Activated T-helper 1 cell treated with anti-CD3 and anti-CD28 coated beads, Interleukin-12 subunit alpha, Interleukin-12 subunit beta, Interleukin-2, Interleukin-4 antibody, amounts not matched to agents 30 ng/mL and 10 ng/mL and 1 ng/mL, durations not matched to agents 14 hours and 24 hours and 36 hours (primary cell): ENCODE measurements at regions not wholly inside any gene's neighbourhood (a gene's known extent, or its start where the extent isn't known, plus 50 kb on each side); places are given as distances from the start of the nearest gene placed in this dataset.
"Not testable (repeated sequence)": the region's sequence is repeated elsewhere in the genome, so short reads cannot be mapped to it uniquely, and the experiment has no call there.

ENCODE experiments used
- DNase-seq: peaks from one replicate; pipeline ENCODE4 v3.0.0; 2021; ENCODE audit warnings: low spot score
- H3K27ac Mint-ChIP-seq: one replicate; pipeline ENCODE4 v1.8.0; 2021; ENCODE audit warnings: mild to moderate bottlenecking, mixed read lengths
- H3K27me3 Mint-ChIP-seq: one replicate; pipeline ENCODE4 v1.8.0; 2022; ENCODE audit warnings: mild to moderate bottlenecking, moderate library complexity, mixed read lengths; ENCODE audit not compliant: insufficient read depth
- H3K36me3 Mint-ChIP-seq: one replicate; pipeline ENCODE4 v1.8.0; 2021; ENCODE audit warnings: low read depth, mixed read lengths
- H3K4me1 Mint-ChIP-seq: one replicate; pipeline ENCODE4 v1.8.0; 2021; ENCODE audit warnings: low read depth, mixed read lengths
- H3K4me3 Mint-ChIP-seq: one replicate; pipeline ENCODE4 v1.8.0; 2021; ENCODE audit warnings: mild to moderate bottlenecking, moderate library complexity, mixed read lengths
- H3K9me3 Mint-ChIP-seq: one replicate; pipeline ENCODE4 v1.8.0; 2021; ENCODE audit warnings: mixed read lengths
- intact Hi-C: fragments of 100-400 bp; cut with micrococcal nuclease; formaldehyde crosslinking; loops from one replicate; pipeline ENCODE4 v1.15.1; 2024

- no peak overlapping the region for H3K27ac Mint-ChIP-seq
- no peak for DNase-seq
- intact Hi-C loops = no loop called here
- H3K9me3 Mint-ChIP-seq = no peaks in the 10 kb centered on the region
- H3K4me1 Mint-ChIP-seq = no peaks in the 10 kb centered on the region
- no peak overlapping the region for H3K4me3 Mint-ChIP-seq
- H3K36me3 Mint-ChIP-seq = no peaks in the 10 kb centered on the region
- no peaks in the 10 kb centered on the region for H3K27me3 Mint-ChIP-seq
Observed at GRCh38 chr4:95779447-95779846, 60.4 kb upstream of the PDHA2 start.

GRCh38 chr4:95778666-95779065, 61.2 kb upstream of the PDHA2 start:
- Mint-ChIP-seq H3K4me1 (no peaks in the 10 kb centered on the region), H3K36me3 (no peaks in the 10 kb centered on the region), H3K9me3 (no peaks in the 10 kb centered on the region), H3K4me3 (no peak overlapping the region), H3K27me3 (no peaks in the 10 kb centered on the region), H3K27ac (no peak overlapping the region)
- DNase-seq = no peak
- intact Hi-C loops = no loop called here

GRCh38 chr4:95770605-95771004, 69.3 kb upstream of the PDHA2 start:
- H3K4me1 Mint-ChIP-seq, H3K27ac Mint-ChIP-seq, DNase-seq, H3K4me3 Mint-ChIP-seq, intact Hi-C loops, H3K36me3 Mint-ChIP-seq, H3K27me3 Mint-ChIP-seq, H3K9me3 Mint-ChIP-seq: not testable (repeated sequence)

GRCh38 chr4:95764961-95765360, 74.9 kb upstream of the PDHA2 start:
- H3K27me3 Mint-ChIP-seq = no peaks in the 10 kb centered on the region
- H3K4me3 Mint-ChIP-seq = no peak overlapping the region
- intact Hi-C loops = no loop called here
- no peaks in the 10 kb centered on the region for H3K4me1 Mint-ChIP-seq
- H3K36me3 Mint-ChIP-seq = no peaks in the 10 kb centered on the region
- H3K27ac Mint-ChIP-seq = no peak overlapping the region
- no peak for DNase-seq
- no peaks in the 10 kb centered on the region for H3K9me3 Mint-ChIP-seq

- Mint-ChIP-seq H3K27ac (no peak overlapping the region), H3K4me1 (no peaks in the 10 kb centered on the region), H3K9me3 (no peaks in the 10 kb centered on the region), H3K4me3 (no peak overlapping the region), H3K36me3 (no peaks in the 10 kb centered on the region), H3K27me3 (no peaks in the 10 kb centered on the region)
- no peak for DNase-seq
- intact Hi-C loops = no loop called here
Observed at GRCh38 chr4:95761871-95762270, 78.0 kb upstream of the PDHA2 start.

GRCh38 chr4:95761426-95761825, 78.5 kb upstream of the PDHA2 start:
- H3K9me3 Mint-ChIP-seq = no peaks in the 10 kb centered on the region
- no peak for DNase-seq
- no peak overlapping the region for H3K27ac Mint-ChIP-seq
- H3K4me3 Mint-ChIP-seq = no peak overlapping the region
- intact Hi-C loops = no loop called here
- H3K36me3 Mint-ChIP-seq = no peaks in the 10 kb centered on the region
- no peaks in the 10 kb centered on the region for H3K4me1 Mint-ChIP-seq
- H3K27me3 Mint-ChIP-seq = no peaks in the 10 kb centered on the region

- H3K9me3 Mint-ChIP-seq, intact Hi-C loops, H3K36me3 Mint-ChIP-seq, H3K27me3 Mint-ChIP-seq, H3K4me3 Mint-ChIP-seq, DNase-seq, H3K27ac Mint-ChIP-seq, H3K4me1 Mint-ChIP-seq: not testable (repeated sequence)
Observed at GRCh38 chr4:95760646-95761045, 79.2 kb upstream of the PDHA2 start.

- no peaks in the 10 kb centered on the region for H3K9me3 Mint-ChIP-seq
- no peak overlapping the region for H3K27ac Mint-ChIP-seq
- DNase-seq = no peak
- H3K4me3 Mint-ChIP-seq = no peak overlapping the region
- no peaks in the 10 kb centered on the region for H3K4me1 Mint-ChIP-seq
- intact Hi-C loops = no loop called here
- H3K36me3 Mint-ChIP-seq = no peaks in the 10 kb centered on the region
- H3K27me3 Mint-ChIP-seq = no peaks in the 10 kb centered on the region
Observed at GRCh38 chr4:95758001-95758400, 81.9 kb upstream of the PDHA2 start.

- Mint-ChIP-seq H3K27ac (no peak overlapping the region), H3K36me3 (no peaks in the 10 kb centered on the region), H3K27me3 (no peaks in the 10 kb centered on the region), H3K4me1 (no peaks in the 10 kb centered on the region), H3K4me3 (no peak overlapping the region), H3K9me3 (no peaks in the 10 kb centered on the region)
- intact Hi-C loops = no loop called here
- DNase-seq = no peak
Observed at GRCh38 chr4:95754667-95755066, 85.2 kb upstream of the PDHA2 start.

- Mint-ChIP-seq H3K27ac (no peak overlapping the region), H3K4me1 (no peaks in the 10 kb centered on the region), H3K9me3 (no peaks in the 10 kb centered on the region), H3K36me3 (no peaks in the 10 kb centered on the region), H3K4me3 (no peak overlapping the region), H3K27me3 (no peaks in the 10 kb centered on the region)
- DNase-seq = no peak
- intact Hi-C loops = no loop called here
Observed at GRCh38 chr4:95749204-95749603, 90.7 kb upstream of the PDHA2 start.

- intact Hi-C loops = no loop called here
- Mint-ChIP-seq H3K27ac (no peak overlapping the region), H3K27me3 (no peaks in the 10 kb centered on the region), H3K4me1 (no peaks in the 10 kb centered on the region), H3K4me3 (no peak overlapping the region), H3K9me3 (no peaks in the 10 kb centered on the region), H3K36me3 (no peaks in the 10 kb centered on the region)
- DNase-seq = no peak
Observed at GRCh38 chr4:95742872-95743271, 97.0 kb upstream of the PDHA2 start.

- Mint-ChIP-seq H3K36me3 (no peaks in the 10 kb centered on the region), H3K9me3 (no peaks in the 10 kb centered on the region), H3K4me1 (no peaks in the 10 kb centered on the region), H3K27ac (no peak overlapping the region), H3K4me3 (no peak overlapping the region), H3K27me3 (no peaks in the 10 kb centered on the region)
- intact Hi-C loops = no loop called here
- no peak for DNase-seq
Observed at GRCh38 chr4:95742179-95742578, 97.7 kb upstream of the PDHA2 start.

- Mint-ChIP-seq H3K36me3 (no peaks in the 10 kb centered on the region), H3K27ac (no peak overlapping the region), H3K4me1 (no peaks in the 10 kb centered on the region), H3K4me3 (no peak overlapping the region), H3K27me3 (no peaks in the 10 kb centered on the region), H3K9me3 (no peaks in the 10 kb centered on the region)
- intact Hi-C loops = no loop called here
- DNase-seq = no peak
Observed at GRCh38 chr4:95732061-95732460, 107.8 kb upstream of the PDHA2 start.

GRCh38 chr4:95729596-95729995, 110.3 kb upstream of the PDHA2 start:
- Mint-ChIP-seq H3K9me3 (no peaks in the 10 kb centered on the region), H3K27me3 (no peaks in the 10 kb centered on the region), H3K4me1 (no peaks in the 10 kb centered on the region), H3K4me3 (no peak overlapping the region), H3K27ac (no peak overlapping the region), H3K36me3 (no peaks in the 10 kb centered on the region)
- intact Hi-C loops = no loop called here
- no peak for DNase-seq
